ENCODE measurements at regions not wholly inside any gene's neighbourhood (a gene's known extent, or its start where the extent isn't known, plus 50 kb on each side); places are given as distances from the start of the nearest gene placed in this dataset.

- TF ChIP-seq CSRNP1 (CRISPR knock-in tag; IDR thresholded peaks at IDR 0.05) (no peak), ZNF790 (CRISPR knock-in tag; IDR thresholded peaks at IDR 0.05; ENCODE audit: borderline replicate concordance) (no peak)
Observed at GRCh38 chr2:156657809-156658208, 221.6 kb downstream of the GPD2 start.

All from HepG2 (cell line).